Ascending aorta (tissue), 2 donors: ENCODE measurements at regions not wholly inside any gene's neighbourhood (a gene's known extent, or its start where the extent isn't known, plus 50 kb on each side); places are given as distances from the start of the nearest gene placed in this dataset.
"Not testable (repeated sequence)": the region's sequence is repeated elsewhere in the genome, so short reads cannot be mapped to it uniquely, and the experiment has no call there.

Source experiments
- DNase-seq, 2 donors: peaks; one replicate each; pipeline ENCODE4 v3.0.0-alpha.2; 2019; ENCODE audit warnings: low spot score in 2 of 2
- H3K27ac ChIP-seq, 2 donors: fragments of 200-600 bp; sonication (generic); one replicate each; pipeline ENCODE4 v1.5.1; 2016 to 2017; ENCODE audit warnings: mild to moderate bottlenecking in 1 of 2
- H3K27me3 ChIP-seq: fragments of 200-600 bp; sonication (generic); one replicate; pipeline ENCODE4 v1.5.1; 2017
- H3K36me3 ChIP-seq, 2 donors: fragments of 200-600 bp; sonication (generic); one replicate each; pipeline ENCODE4 v1.5.1; 2016
- H3K4me1 ChIP-seq, 2 donors: fragments of 200-600 bp; sonication (generic); one replicate each; pipeline ENCODE4 v1.5.1; 2016 to 2017; ENCODE audit warnings: mild to moderate bottlenecking in 1 of 2
- H3K4me3 ChIP-seq, 2 donors: fragments of 200-600 bp; sonication (generic); one replicate each; pipeline ENCODE4 v1.5.1; 2016 to 2017; ENCODE audit warnings: mild to moderate bottlenecking in 1 of 2
- H3K9me3 ChIP-seq, 2 donors: fragments of 200-600 bp; sonication (generic); one replicate each; pipeline ENCODE4 v1.5.1; 2016
- intact Hi-C: fragments of 100-400 bp; cut with DNase I; formaldehyde crosslinking; loops from one replicate; pipeline ENCODE4 v1.15.1; 2023
- TF ChIP-seq, protein P1 (sequence below), 3 experiments: fragments of 200-600 bp in 2 of 3; fragments of 450-650 bp in 1 of 3; sonication (generic) in 2 of 3; IDR thresholded peaks; one replicate each; pipeline ENCODE4 v1.5.1; 2016 to 2019; ENCODE audit warnings: antibody characterized with exemption in 3 of 3, mild to moderate bottlenecking in 1 of 3, moderate library complexity in 1 of 3

DNA sequence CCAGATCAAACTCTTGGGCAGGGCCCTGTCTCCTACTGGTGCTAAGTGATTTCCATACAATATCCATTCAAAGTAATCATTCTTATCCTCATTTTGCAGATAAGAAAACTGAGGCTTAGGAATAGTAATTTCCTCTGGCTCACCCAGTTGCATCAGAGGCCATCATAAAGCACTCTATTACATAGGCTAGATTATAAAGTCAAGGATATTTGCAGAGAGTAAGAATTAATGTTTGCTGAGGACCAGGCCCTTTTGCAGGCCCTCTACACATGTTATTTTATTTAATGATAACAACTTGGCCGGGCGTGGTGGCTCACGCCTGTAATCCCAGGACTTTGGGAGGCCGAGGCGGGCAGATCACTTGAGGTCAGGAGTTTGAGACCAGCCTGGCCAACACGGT lies 316.8 kb downstream of the ZNF674 start:
- Histone ChIP-seq H3K27me3 (no peaks in the 10 kb centered on the region), H3K27ac (no peak overlapping the region), H3K36me3 (no peaks in the 10 kb centered on the region), H3K9me3 (no peaks in the 10 kb centered on the region), H3K4me3 (no peak overlapping the region), H3K4me1 (no peaks in the 10 kb centered on the region)
- intact Hi-C loops = no loop called here
- TF ChIP-seq, protein P1, sequence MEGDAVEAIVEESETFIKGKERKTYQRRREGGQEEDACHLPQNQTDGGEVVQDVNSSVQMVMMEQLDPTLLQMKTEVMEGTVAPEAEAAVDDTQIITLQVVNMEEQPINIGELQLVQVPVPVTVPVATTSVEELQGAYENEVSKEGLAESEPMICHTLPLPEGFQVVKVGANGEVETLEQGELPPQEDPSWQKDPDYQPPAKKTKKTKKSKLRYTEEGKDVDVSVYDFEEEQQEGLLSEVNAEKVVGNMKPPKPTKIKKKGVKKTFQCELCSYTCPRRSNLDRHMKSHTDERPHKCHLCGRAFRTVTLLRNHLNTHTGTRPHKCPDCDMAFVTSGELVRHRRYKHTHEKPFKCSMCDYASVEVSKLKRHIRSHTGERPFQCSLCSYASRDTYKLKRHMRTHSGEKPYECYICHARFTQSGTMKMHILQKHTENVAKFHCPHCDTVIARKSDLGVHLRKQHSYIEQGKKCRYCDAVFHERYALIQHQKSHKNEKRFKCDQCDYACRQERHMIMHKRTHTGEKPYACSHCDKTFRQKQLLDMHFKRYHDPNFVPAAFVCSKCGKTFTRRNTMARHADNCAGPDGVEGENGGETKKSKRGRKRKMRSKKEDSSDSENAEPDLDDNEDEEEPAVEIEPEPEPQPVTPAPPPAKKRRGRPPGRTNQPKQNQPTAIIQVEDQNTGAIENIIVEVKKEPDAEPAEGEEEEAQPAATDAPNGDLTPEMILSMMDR (IDR thresholded peaks at IDR 0.05) = no peak
- DNase-seq = no peak

DNA sequence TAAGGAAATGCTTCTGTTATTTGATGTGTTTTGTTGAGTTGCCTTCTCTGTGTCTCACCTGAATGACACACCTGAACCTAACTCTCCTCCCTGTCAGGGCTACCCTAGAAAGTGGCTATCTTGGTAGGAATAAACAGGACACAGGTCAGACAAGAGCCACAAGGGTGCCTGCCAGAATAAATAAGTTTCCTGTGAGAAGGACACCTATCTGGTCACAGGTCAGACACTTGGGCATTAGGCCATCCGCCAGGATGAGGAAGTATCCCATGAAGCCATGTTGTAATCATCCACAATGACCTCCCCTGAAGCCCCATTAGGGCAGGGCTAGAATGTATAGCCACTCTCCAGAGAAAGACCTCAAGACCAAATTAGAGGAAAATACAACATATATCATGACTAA lies 318.8 kb downstream of the ZNF674 start:
- no peaks in the 10 kb centered on the region for H3K4me1 ChIP-seq
- intact Hi-C loops = no loop called here
- no peak overlapping the region for H3K27ac ChIP-seq
- H3K36me3 ChIP-seq = no peaks in the 10 kb centered on the region
- no peaks in the 10 kb centered on the region for H3K27me3 ChIP-seq
- no peak overlapping the region for H3K4me3 ChIP-seq
- TF ChIP-seq, protein P1 (IDR thresholded peaks at IDR 0.05) = no peak
- DNase-seq = no peak
- no peaks in the 10 kb centered on the region for H3K9me3 ChIP-seq

DNA sequence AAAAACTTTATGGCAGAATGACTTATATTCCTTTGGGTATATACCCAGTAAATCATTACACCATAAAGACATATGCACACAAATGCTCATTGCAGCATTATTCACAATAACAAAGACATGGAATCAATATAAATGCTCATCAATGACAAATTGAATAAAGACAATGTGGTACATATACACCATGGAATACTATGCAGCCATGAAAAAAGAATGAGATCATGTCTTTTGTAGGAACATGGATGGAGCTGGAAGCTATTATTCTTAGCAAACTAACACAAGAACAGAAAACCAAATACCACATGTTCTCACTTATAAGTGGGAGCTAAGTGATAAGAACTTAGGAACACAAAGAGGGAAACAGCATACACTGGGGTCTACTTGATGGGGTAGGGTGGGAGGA lies 321.7 kb downstream of the ZNF674 start:
- intact Hi-C loops, H3K36me3 ChIP-seq, H3K27ac ChIP-seq, H3K9me3 ChIP-seq, H3K27me3 ChIP-seq, DNase-seq, H3K4me1 ChIP-seq, H3K4me3 ChIP-seq: not testable (repeated sequence)

DNA sequence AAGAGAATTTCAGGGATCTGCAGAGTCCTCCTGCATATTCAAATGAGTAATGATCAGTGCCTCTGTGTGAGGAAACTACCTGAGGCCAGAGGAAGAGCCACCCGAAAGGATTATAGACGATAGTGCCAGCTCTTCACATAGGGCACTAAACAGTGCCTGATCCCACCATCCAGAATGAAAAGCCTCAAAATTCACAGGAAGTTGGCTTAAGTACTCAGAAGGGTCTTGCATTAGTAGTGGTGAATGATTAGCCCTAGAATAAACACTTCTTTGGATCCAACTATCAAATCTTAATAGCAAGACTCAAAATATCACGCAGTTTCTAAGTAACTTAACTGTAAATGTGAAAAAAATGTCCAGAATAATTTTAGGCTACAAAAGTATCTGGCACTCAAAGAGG lies 324.4 kb downstream of the ZNF674 start:
- Histone ChIP-seq H3K4me3 (no peak overlapping the region), H3K27me3 (no peaks in the 10 kb centered on the region), H3K27ac (no peak overlapping the region), H3K36me3 (no peaks in the 10 kb centered on the region), H3K4me1 (no peaks in the 10 kb centered on the region), H3K9me3 (no peaks in the 10 kb centered on the region)
- TF ChIP-seq, protein P1 (IDR thresholded peaks at IDR 0.05) = no peak
- intact Hi-C loops = no loop called here
- DNase-seq = no peak

DNA sequence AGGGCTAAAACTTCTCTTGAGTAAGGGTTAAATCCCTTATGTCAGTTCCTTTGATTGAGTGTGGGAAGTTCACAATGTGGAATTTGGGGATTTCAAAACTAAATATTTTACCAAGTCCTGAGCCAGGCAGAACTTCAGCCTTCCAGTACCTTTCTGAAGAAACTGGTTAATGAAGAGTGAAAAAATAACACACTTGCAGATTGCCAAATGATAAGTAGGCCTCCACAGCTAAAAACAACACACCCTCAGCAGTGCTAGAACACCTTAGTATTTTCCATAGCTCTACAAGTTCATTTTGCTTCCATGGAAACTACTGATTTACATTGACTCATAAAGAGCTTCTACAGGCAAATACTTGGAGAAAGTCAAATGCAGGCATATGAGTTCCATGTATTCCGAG lies 326.8 kb downstream of the ZNF674 start:
- Histone ChIP-seq H3K27ac (no peak overlapping the region), H3K4me3 (no peak overlapping the region), H3K4me1 (no peaks in the 10 kb centered on the region), H3K9me3 (no peaks in the 10 kb centered on the region), H3K36me3 (no peaks in the 10 kb centered on the region), H3K27me3 (no peaks in the 10 kb centered on the region)
- TF ChIP-seq, protein P1 (IDR thresholded peaks at IDR 0.05) = no peak
- intact Hi-C loops = no loop called here
- DNase-seq = no peak

DNA sequence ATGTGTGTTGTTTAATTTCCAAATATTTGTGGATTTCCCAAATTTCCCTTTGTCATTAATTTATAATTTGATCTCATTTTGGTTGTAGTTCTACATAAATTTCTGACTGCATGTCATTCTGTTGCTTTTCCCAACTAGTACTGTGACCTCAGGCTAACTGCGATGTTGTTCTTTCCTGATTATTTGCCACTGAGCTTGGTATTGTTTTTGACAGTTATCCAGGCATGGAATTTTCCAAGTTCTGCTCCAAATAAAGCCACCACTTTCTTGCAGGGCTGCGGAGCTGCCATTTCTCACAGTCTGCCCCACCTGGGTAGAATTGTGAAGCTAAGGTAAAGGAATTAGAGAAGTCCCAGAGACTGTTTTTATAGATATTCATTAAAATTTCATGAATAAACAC lies 328.8 kb downstream of the ZNF674 start:
- H3K9me3 ChIP-seq = no peaks in the 10 kb centered on the region
- H3K27ac ChIP-seq = no peak overlapping the region
- H3K36me3 ChIP-seq = no peaks in the 10 kb centered on the region
- TF ChIP-seq, protein P1 (IDR thresholded peaks at IDR 0.05) = no peak
- H3K4me3 ChIP-seq = no peak overlapping the region
- H3K27me3 ChIP-seq = no peaks in the 10 kb centered on the region
- DNase-seq = no peak
- intact Hi-C loops = no loop called here
- no peaks in the 10 kb centered on the region for H3K4me1 ChIP-seq
